ENCODE measurements at regions not wholly inside any gene's neighbourhood (a gene's known extent, or its start where the extent isn't known, plus 50 kb on each side); places are given as distances from the start of the nearest gene placed in this dataset.
"Not testable (repeated sequence)": the region's sequence is repeated elsewhere in the genome, so short reads cannot be mapped to it uniquely, and the experiment has no call there.

- ATAC-seq (ENCODE audit: low read depth in 2 of 2) (no peak), DNase-seq (no peak)
- H3K4me1 Mint-ChIP-seq, result no peaks in the 10 kb centered on the region
- H3K27me3 Mint-ChIP-seq, result no peaks in the 10 kb centered on the region
- H3K4me3 Mint-ChIP-seq, result no peak overlapping the region
- no peak overlapping the region for H3K27ac Mint-ChIP-seq
- no peaks in the 10 kb centered on the region for H3K36me3 Mint-ChIP-seq
- H3K9me3 Mint-ChIP-seq, result peaks cover 0 to 5% (median 2%) of the 10 kb centered on the region in 7 donors
These were observed 150.3 kb upstream of the PHYHIPL start for GRCh38 chr10:59025981-59026765.

GRCh38 chr10:59027975-59028655 is 148.3 kb upstream of the PHYHIPL start:
- Mint-ChIP-seq H3K9me3 (peaks cover 0 to 5% (median 2%) of the 10 kb centered on the region in 7 donors), H3K4me3 (no peak overlapping the region), H3K27ac (no peak overlapping the region), H3K4me1 (no peaks in the 10 kb centered on the region), H3K27me3 (no peaks in the 10 kb centered on the region), H3K36me3 (no peaks in the 10 kb centered on the region)
- DNase-seq (no peak), ATAC-seq (ENCODE audit: low read depth in 2 of 2) (no peak)

GRCh38 chr10:59033622-59034021 is 142.8 kb upstream of the PHYHIPL start:
- no peak overlapping the region for H3K4me3 Mint-ChIP-seq
- H3K27ac Mint-ChIP-seq, result no peak overlapping the region
- H3K9me3 Mint-ChIP-seq, result peaks cover 0 to 15% (median 4%) of the 10 kb centered on the region in 7 donors
- H3K4me1 Mint-ChIP-seq, result no peaks in the 10 kb centered on the region
- ATAC-seq (ENCODE audit: low read depth in 2 of 2) (no peak), DNase-seq (no peak)
- no peaks in the 10 kb centered on the region for H3K27me3 Mint-ChIP-seq
- H3K36me3 Mint-ChIP-seq, result no peaks in the 10 kb centered on the region

GRCh38 chr10:59036311-59037017 is 140.0 kb upstream of the PHYHIPL start:
- H3K9me3 Mint-ChIP-seq, result peaks cover 4 to 19% (median 6%) of the 10 kb centered on the region in 7 donors
- no peaks in the 10 kb centered on the region for H3K4me1 Mint-ChIP-seq
- peaks cover 0 to 5% of the 10 kb centered on the region in 2 donors for H3K36me3 Mint-ChIP-seq
- ATAC-seq (ENCODE audit: low read depth in 2 of 2) (no peak), DNase-seq (no peak)
- no peak overlapping the region for H3K27ac Mint-ChIP-seq
- H3K4me3 Mint-ChIP-seq, result no peak overlapping the region
- H3K27me3 Mint-ChIP-seq, result no peaks in the 10 kb centered on the region

- no peak for ATAC-seq (ENCODE audit: low read depth in 2 of 2)
- no peak overlapping the region for H3K27ac Mint-ChIP-seq
- no peaks in the 10 kb centered on the region for H3K4me1 Mint-ChIP-seq
- peaks cover 4 to 19% (median 7%) of the 10 kb centered on the region in 7 donors for H3K9me3 Mint-ChIP-seq
- no peaks in the 10 kb centered on the region for H3K27me3 Mint-ChIP-seq
- peaks cover 0 to 5% of the 10 kb centered on the region in 2 donors for H3K36me3 Mint-ChIP-seq
- DNase-seq, result no peak
- H3K4me3 Mint-ChIP-seq, result no peak overlapping the region
These were observed 139.4 kb upstream of the PHYHIPL start for GRCh38 chr10:59037018-59037389.

- no peaks in the 10 kb centered on the region for H3K4me1 Mint-ChIP-seq
- no peak overlapping the region for H3K27ac Mint-ChIP-seq
- no peak for ATAC-seq (ENCODE audit: low read depth in 2 of 2)
- H3K27me3 Mint-ChIP-seq, result no peaks in the 10 kb centered on the region
- no peak overlapping the region for H3K4me3 Mint-ChIP-seq
- DNase-seq, result no peak
- H3K36me3 Mint-ChIP-seq, result peaks cover 0 to 5% of the 10 kb centered on the region in 2 donors
- peaks cover 4 to 19% (median 7%) of the 10 kb centered on the region in 7 donors for H3K9me3 Mint-ChIP-seq
These were observed 138.9 kb upstream of the PHYHIPL start for GRCh38 chr10:59037506-59037905.

- not testable (repeated sequence) for H3K4me3 Mint-ChIP-seq; H3K36me3 Mint-ChIP-seq; H3K27ac Mint-ChIP-seq; ATAC-seq (ENCODE audit: low read depth in 2 of 2); H3K4me1 Mint-ChIP-seq; H3K27me3 Mint-ChIP-seq; DNase-seq
- H3K9me3 Mint-ChIP-seq, result peaks cover 2 to 19% (median 9%) of the 10 kb centered on the region in 7 donors
These were observed 133.1 kb upstream of the PHYHIPL start for GRCh38 chr10:59043358-59043757.

- Mint-ChIP-seq H3K9me3 (peaks cover 4 to 18% (median 4%) of the 10 kb centered on the region in 7 donors), H3K27me3 (no peaks in the 10 kb centered on the region), H3K4me1 (no peaks in the 10 kb centered on the region), H3K27ac (no peak overlapping the region), H3K36me3 (no peaks in the 10 kb centered on the region), H3K4me3 (no peak overlapping the region)
- ATAC-seq (ENCODE audit: low read depth in 2 of 2) (no peak), DNase-seq (no peak)
These were observed 129.3 kb upstream of the PHYHIPL start for GRCh38 chr10:59047180-59047579.

- Mint-ChIP-seq H3K4me1 (no peaks in the 10 kb centered on the region), H3K36me3 (no peaks in the 10 kb centered on the region), H3K4me3 (no peak overlapping the region), H3K27me3 (no peaks in the 10 kb centered on the region), H3K27ac (no peak overlapping the region), H3K9me3 (peaks cover under 1 to 24% (median 4%) of the 10 kb centered on the region in 7 donors)
- DNase-seq (no peak), ATAC-seq (ENCODE audit: low read depth in 2 of 2) (no peak)
These were observed 128.4 kb upstream of the PHYHIPL start for GRCh38 chr10:59047957-59048618.

GRCh38 chr10:59053502-59053901 is 122.9 kb upstream of the PHYHIPL start:
- not testable (repeated sequence) for H3K4me3 Mint-ChIP-seq; H3K27ac Mint-ChIP-seq; DNase-seq; H3K27me3 Mint-ChIP-seq; H3K36me3 Mint-ChIP-seq; H3K4me1 Mint-ChIP-seq; ATAC-seq (ENCODE audit: low read depth in 2 of 2)
- peaks cover 2 to 30% (median 11%) of the 10 kb centered on the region in 7 donors for H3K9me3 Mint-ChIP-seq

GRCh38 chr10:59055045-59055444 is 121.4 kb upstream of the PHYHIPL start:
- Mint-ChIP-seq H3K4me3 (no peak overlapping the region), H3K27me3 (no peaks in the 10 kb centered on the region), H3K27ac (no peak overlapping the region), H3K36me3 (no peaks in the 10 kb centered on the region), H3K4me1 (no peaks in the 10 kb centered on the region), H3K9me3 (peaks cover 2 to 25% (median 10%) of the 10 kb centered on the region in 7 donors)
- DNase-seq, result no peak
- no peak for ATAC-seq (ENCODE audit: low read depth in 2 of 2)

GRCh38 chr10:59057345-59057744 is 119.1 kb upstream of the PHYHIPL start:
- Mint-ChIP-seq H3K36me3 (no peaks in the 10 kb centered on the region), H3K27me3 (no peaks in the 10 kb centered on the region), H3K4me1 (no peaks in the 10 kb centered on the region), H3K4me3 (no peak overlapping the region), H3K9me3 (peaks cover 0 to 19% (median 5%) of the 10 kb centered on the region in 7 donors), H3K27ac (peak overlapping the region in 1 of 6 donors; percentile 17)
- ATAC-seq (ENCODE audit: low read depth in 2 of 2), result no peak
- no peak for DNase-seq

- H3K4me1 Mint-ChIP-seq, result no peaks in the 10 kb centered on the region
- peaks cover 0 to 6% (median 0%) of the 10 kb centered on the region in 3 donors for H3K27me3 Mint-ChIP-seq
- DNase-seq (no peak), ATAC-seq (ENCODE audit: low read depth in 2 of 2) (no peak)
- no peak overlapping the region for H3K4me3 Mint-ChIP-seq
- H3K9me3 Mint-ChIP-seq, result peaks cover 0 to 3% (median 0%) of the 10 kb centered on the region in 7 donors
- H3K27ac Mint-ChIP-seq, result no peak overlapping the region
- H3K36me3 Mint-ChIP-seq, result no peaks in the 10 kb centered on the region
These were observed 115.6 kb upstream of the PHYHIPL start for GRCh38 chr10:59060852-59061251.
